Fibroblast of lung (primary cell): ENCODE measurements at regions not wholly inside any gene's neighbourhood (a gene's known extent, or its start where the extent isn't known, plus 50 kb on each side); places are given as distances from the start of the nearest gene placed in this dataset.

Source experiments
- DNase-seq, 2 donors: peaks; one replicate each; pipeline versions ENCODE4 v3.0.0 to v3.0.0-alpha.2; 2010; ENCODE audit warnings: low read depth in 2 of 2
- H2AFZ ChIP-seq: 2 replicates; pipeline ENCODE4 v1.5.1; 2012; ENCODE audit warnings: low read length, control low read depth, inconsistent platforms
- H3K27ac ChIP-seq: 2 replicates; pipeline ENCODE4 v1.5.1; 2011; ENCODE audit warnings: low read length, control low read depth; ENCODE audit not compliant: insufficient read depth
- H3K27me3 ChIP-seq: 2 replicates; pipeline ENCODE4 v1.5.1; 2011; ENCODE audit warnings: mild to moderate bottlenecking, low read length; ENCODE audit not compliant: control insufficient read depth, insufficient read depth
- H3K36me3 ChIP-seq: 2 replicates; pipeline ENCODE4 v1.5.1; 2011; ENCODE audit warnings: low read length; ENCODE audit not compliant: control insufficient read depth, insufficient read depth
- H3K4me1 ChIP-seq: 2 replicates; pipeline ENCODE4 v1.5.1; 2011; ENCODE audit warnings: low read length; ENCODE audit not compliant: control insufficient read depth, insufficient read depth; ENCODE audit errors: extremely low read depth
- H3K4me2 ChIP-seq: 2 replicates; pipeline ENCODE4 v1.5.1; 2011; ENCODE audit warnings: low read length, control low read depth; ENCODE audit not compliant: insufficient read depth; ENCODE audit errors: extremely low read depth
- H3K4me3 ChIP-seq, 4 experiments: fragments of 200-600 bp in 1 of 4; sonication (generic) in 1 of 4; replicated peaks in 1 of 4; 2 replicates each; pipeline ENCODE4 v1.5.1; 2011 to 2016; ENCODE audit warnings: low read length in 4 of 4, low read depth in 3 of 4, mild to moderate bottlenecking in 3 of 4, control low read depth in 2 of 4, inconsistent platforms in 1 of 4, mixed read lengths in 1 of 4; ENCODE audit not compliant: insufficient read depth in 1 of 4; ENCODE audit errors: control extremely low read depth in 1 of 4
- H3K79me2 ChIP-seq: 2 replicates; pipeline ENCODE4 v1.5.1; 2012; ENCODE audit warnings: mild to moderate bottlenecking, low read length, inconsistent platforms; ENCODE audit not compliant: control insufficient read depth, insufficient read depth
- H3K9ac ChIP-seq: 2 replicates; pipeline ENCODE4 v1.5.1; 2011; ENCODE audit warnings: mild to moderate bottlenecking, low read length, control low read depth; ENCODE audit not compliant: insufficient read depth
- H3K9me3 ChIP-seq: 2 replicates; pipeline ENCODE4 v1.5.1; 2012; ENCODE audit warnings: low read depth, low read length; ENCODE audit not compliant: control insufficient read depth, insufficient read depth
- H4K20me1 ChIP-seq: 2 replicates; pipeline ENCODE4 v1.5.1; 2011; ENCODE audit warnings: low read length; ENCODE audit not compliant: control insufficient read depth, insufficient read depth; ENCODE audit errors: extremely low read depth
- EZH2 ChIP-seq: IDR thresholded peaks from 2 replicates; pipeline ENCODE4 v1.5.1; 2012; ENCODE audit warnings: low read length, control low read depth, mild to moderate bottlenecking; ENCODE audit errors: missing control alignments
- TF ChIP-seq, protein P1 (sequence below), 2 donors: IDR thresholded peaks in 1 of 2; conservative IDR thresholded peaks in 1 of 2; 1 replicate in 1 of 2; 2 replicates in 1 of 2; pipeline ENCODE4 v1.5.1; 2011 to 2012; ENCODE audit warnings: low read length in 2 of 2, control low read depth in 1 of 2, inconsistent platforms in 1 of 2, low read depth in 1 of 2, mild to moderate bottlenecking in 1 of 2

GRCh38 chr1:119191325-119191724 lies 50.9 kb upstream of the WARS2 start:
- H3K4me2 ChIP-seq, result no peak overlapping the region
- no peak overlapping the region for H3K4me3 ChIP-seq
- H2AFZ ChIP-seq, result no peak overlapping the region
- H3K4me1 ChIP-seq, result no peaks in the 10 kb centered on the region
- no peaks in the 10 kb centered on the region for H3K9me3 ChIP-seq
- H3K27ac ChIP-seq, result no peak overlapping the region
- H3K36me3 ChIP-seq, result no peaks in the 10 kb centered on the region
- no peak overlapping the region for H3K9ac ChIP-seq
- no peaks in the 10 kb centered on the region for H4K20me1 ChIP-seq
- no peak for DNase-seq
- H3K27me3 ChIP-seq, result no peaks in the 10 kb centered on the region
- no peak for TF ChIP-seq EZH2
- TF ChIP-seq, protein P1, sequence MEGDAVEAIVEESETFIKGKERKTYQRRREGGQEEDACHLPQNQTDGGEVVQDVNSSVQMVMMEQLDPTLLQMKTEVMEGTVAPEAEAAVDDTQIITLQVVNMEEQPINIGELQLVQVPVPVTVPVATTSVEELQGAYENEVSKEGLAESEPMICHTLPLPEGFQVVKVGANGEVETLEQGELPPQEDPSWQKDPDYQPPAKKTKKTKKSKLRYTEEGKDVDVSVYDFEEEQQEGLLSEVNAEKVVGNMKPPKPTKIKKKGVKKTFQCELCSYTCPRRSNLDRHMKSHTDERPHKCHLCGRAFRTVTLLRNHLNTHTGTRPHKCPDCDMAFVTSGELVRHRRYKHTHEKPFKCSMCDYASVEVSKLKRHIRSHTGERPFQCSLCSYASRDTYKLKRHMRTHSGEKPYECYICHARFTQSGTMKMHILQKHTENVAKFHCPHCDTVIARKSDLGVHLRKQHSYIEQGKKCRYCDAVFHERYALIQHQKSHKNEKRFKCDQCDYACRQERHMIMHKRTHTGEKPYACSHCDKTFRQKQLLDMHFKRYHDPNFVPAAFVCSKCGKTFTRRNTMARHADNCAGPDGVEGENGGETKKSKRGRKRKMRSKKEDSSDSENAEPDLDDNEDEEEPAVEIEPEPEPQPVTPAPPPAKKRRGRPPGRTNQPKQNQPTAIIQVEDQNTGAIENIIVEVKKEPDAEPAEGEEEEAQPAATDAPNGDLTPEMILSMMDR (conservative IDR thresholded peaks at IDR 0.05 in 1 of 2, IDR thresholded peaks at IDR 0.05 in 1 of 2; ENCODE audit: low read depth in 1 of 2, low read length in 2 of 2), result no peak
- H3K79me2 ChIP-seq, result no peaks in the 10 kb centered on the region

DNA sequence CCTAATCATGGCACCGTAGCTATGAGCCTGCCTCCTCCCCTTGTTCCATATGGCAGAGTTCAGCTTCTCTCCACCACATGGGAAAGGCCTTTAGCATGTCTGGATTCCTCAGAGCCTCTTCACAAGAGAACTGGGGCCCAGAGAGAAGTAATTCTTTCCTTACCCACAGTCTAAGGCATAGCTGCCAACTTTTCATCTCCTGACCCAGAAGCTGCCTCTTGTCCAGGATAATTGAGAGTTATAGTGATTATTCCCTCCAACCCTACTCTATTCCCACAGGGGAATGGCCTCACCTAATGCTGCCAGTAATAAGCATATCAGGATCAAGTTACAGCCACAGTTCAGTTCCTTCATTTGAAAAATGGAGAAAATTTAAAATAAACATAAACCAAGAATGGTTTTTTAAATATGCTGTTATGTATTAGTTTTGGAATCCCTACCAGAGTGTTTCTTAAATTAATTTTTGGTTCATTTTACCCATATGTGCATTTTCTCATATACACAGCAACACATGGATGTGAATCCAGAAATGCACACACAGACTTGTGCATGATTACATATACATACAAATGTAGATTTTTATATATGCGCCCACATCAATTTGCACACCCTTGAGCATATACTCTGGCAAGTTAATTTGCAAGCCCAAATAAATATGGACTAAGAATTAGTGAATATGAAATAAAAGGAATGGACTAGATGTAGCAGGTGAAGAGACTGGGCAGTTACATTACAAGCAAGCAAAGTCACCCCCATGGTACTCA lies 63.9 kb upstream of the WARS2 start:
- Histone ChIP-seq H3K4me3 (no peak overlapping the region), H3K9ac (no peak overlapping the region), H3K79me2 (no peaks in the 10 kb centered on the region), H3K27me3 (no peaks in the 10 kb centered on the region), H4K20me1 (no peaks in the 10 kb centered on the region), H2AFZ (no peak overlapping the region), H3K9me3 (no peaks in the 10 kb centered on the region), H3K27ac (no peak overlapping the region), H3K4me2 (no peak overlapping the region), H3K4me1 (no peaks in the 10 kb centered on the region), H3K36me3 (no peaks in the 10 kb centered on the region)
- TF ChIP-seq, protein P1 (conservative IDR thresholded peaks at IDR 0.05 in 1 of 2, IDR thresholded peaks at IDR 0.05 in 1 of 2; ENCODE audit: low read depth in 1 of 2, low read length in 2 of 2), result no peak
- no peak for TF ChIP-seq EZH2
- peak in 1 of 2 donors; percentile 7 for DNase-seq

GRCh38 chr1:119204961-119205357 lies 64.5 kb upstream of the WARS2 start:
- Histone ChIP-seq H3K79me2 (no peaks in the 10 kb centered on the region), H4K20me1 (no peaks in the 10 kb centered on the region), H3K27ac (no peak overlapping the region), H2AFZ (no peak overlapping the region), H3K9me3 (no peaks in the 10 kb centered on the region), H3K4me1 (no peaks in the 10 kb centered on the region), H3K36me3 (no peaks in the 10 kb centered on the region), H3K27me3 (no peaks in the 10 kb centered on the region), H3K9ac (no peak overlapping the region), H3K4me2 (no peak overlapping the region), H3K4me3 (no peak overlapping the region)
- TF ChIP-seq EZH2, result no peak
- TF ChIP-seq, protein P1 (conservative IDR thresholded peaks at IDR 0.05 in 1 of 2, IDR thresholded peaks at IDR 0.05 in 1 of 2; ENCODE audit: low read depth in 1 of 2, low read length in 2 of 2), result no peak
- no peak for DNase-seq
